Brain microvascular endothelial cell (primary cell): ENCODE measurements at regions not wholly inside any gene's neighbourhood (a gene's known extent, or its start where the extent isn't known, plus 50 kb on each side); places are given as distances from the start of the nearest gene placed in this dataset.

Experiments used
- DNase-seq: peaks from one replicate; pipeline ENCODE4 v3.0.0-alpha.2; 2020
- H3K27ac ChIP-seq: fragments of 250-450 bp; sonication (Bioruptor Pico); 2 replicates; pipeline ENCODE4 v1.5.1; 2020; ENCODE audit warnings: mild to moderate bottlenecking, moderate library complexity
- H3K27me3 ChIP-seq: fragments of 250-450 bp; sonication (Bioruptor Pico); replicated peaks from 2 replicates; pipeline ENCODE4 v1.5.1; 2020; ENCODE audit warnings: mild to moderate bottlenecking
- H3K36me3 ChIP-seq: fragments of 250-450 bp; sonication (Bioruptor Pico); replicated peaks from 2 replicates; pipeline ENCODE4 v1.5.1; 2020; ENCODE audit warnings: mild to moderate bottlenecking
- H3K4me3 ChIP-seq: 2 replicates; pipeline ENCODE4 v1.5.1; 2011; ENCODE audit warnings: low read depth, mild to moderate bottlenecking, control low read depth, low read length, moderate library complexity
- CTCF ChIP-seq: IDR thresholded peaks from 2 replicates; pipeline ENCODE4 v1.5.1; 2011; ENCODE audit warnings: low read depth, mild to moderate bottlenecking, moderate library complexity, low read length, control low read depth, inconsistent platforms; ENCODE audit errors: missing control alignments
- in situ Hi-C: cut with HindIII; loops from 2 replicates; pipeline ENCODE4 v1.10.0; 2017; ENCODE audit warnings: low sequenced_read_pairs, low pct_ligation_motif_present

- no peak for DNase-seq
- no peak for TF ChIP-seq CTCF
- Histone ChIP-seq H3K36me3 (no peaks in the 10 kb centered on the region), H3K27me3 (no peaks in the 10 kb centered on the region), H3K4me3 (no peak overlapping the region), H3K27ac (no peak overlapping the region)
- in situ Hi-C loops: no loop called here
Observed at GRCh38 chr10:8254350-8254749, 199.9 kb downstream of the GATA3 start.

DNA sequence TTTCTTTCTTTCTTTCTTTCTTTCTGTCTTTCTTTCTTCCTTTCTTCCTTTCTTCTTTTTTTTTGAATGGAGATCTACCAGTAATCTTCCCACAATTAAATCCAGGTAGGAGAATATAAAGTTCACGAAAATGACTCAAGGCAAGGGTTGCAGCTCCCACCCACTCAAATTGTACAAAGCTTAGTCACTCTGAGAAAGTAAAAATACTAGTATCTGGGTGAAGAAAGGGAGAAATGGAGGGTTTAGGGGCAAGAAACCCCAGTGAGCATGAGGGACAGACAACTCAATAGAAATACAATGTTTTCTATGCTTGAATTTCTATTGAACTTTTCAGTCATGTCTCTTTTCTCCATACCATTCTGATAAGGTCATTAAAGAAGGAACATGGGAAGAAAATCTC lies 200.8 kb downstream of the GATA3 start:
- Histone ChIP-seq H3K36me3 (no peaks in the 10 kb centered on the region), H3K27me3 (no peaks in the 10 kb centered on the region), H3K4me3 (no peak overlapping the region), H3K27ac (no peak overlapping the region)
- in situ Hi-C loops: no loop called here
- DNase-seq: no peak
- TF ChIP-seq CTCF: no peak

GRCh38 chr10:8260645-8261044 lies 206.2 kb downstream of the GATA3 start:
- H3K27ac ChIP-seq: no peak overlapping the region
- H3K27me3 ChIP-seq: no peaks in the 10 kb centered on the region
- DNase-seq: no peak
- no peak for TF ChIP-seq CTCF
- no peak overlapping the region for H3K4me3 ChIP-seq
- in situ Hi-C loops: no loop called here
- no peaks in the 10 kb centered on the region for H3K36me3 ChIP-seq

DNA sequence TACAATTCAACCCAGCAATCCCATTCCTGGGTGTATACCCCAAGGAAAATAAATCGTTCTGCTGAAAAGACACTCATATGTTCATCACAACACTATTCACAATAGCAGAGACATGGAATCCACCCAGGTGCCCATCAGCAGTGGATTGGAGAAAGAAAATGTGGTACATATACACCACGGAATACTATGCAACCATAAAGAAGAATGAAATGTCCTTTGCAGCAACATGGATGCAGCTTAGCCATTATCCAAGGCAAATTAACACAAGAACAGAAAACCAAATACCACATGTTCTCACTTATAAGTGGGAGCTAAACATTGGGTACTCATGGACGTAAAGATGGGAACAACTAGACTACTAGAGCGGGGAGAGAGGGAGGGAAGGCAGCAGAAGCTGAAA lies 207.8 kb downstream of the GATA3 start:
- TF ChIP-seq CTCF: no peak
- H3K27ac ChIP-seq: no peak overlapping the region
- H3K27me3 ChIP-seq: no peaks in the 10 kb centered on the region
- DNase-seq: no peak
- in situ Hi-C loops: no loop called here
- no peak overlapping the region for H3K4me3 ChIP-seq
- H3K36me3 ChIP-seq: no peaks in the 10 kb centered on the region

- DNase-seq: no peak
- Histone ChIP-seq H3K4me3 (no peak overlapping the region), H3K36me3 (no peaks in the 10 kb centered on the region), H3K27me3 (no peaks in the 10 kb centered on the region), H3K27ac (no peak overlapping the region)
- in situ Hi-C loops: no loop called here
- TF ChIP-seq CTCF: no peak
Observed at GRCh38 chr10:8269976-8270375, 215.5 kb downstream of the GATA3 start.

DNA sequence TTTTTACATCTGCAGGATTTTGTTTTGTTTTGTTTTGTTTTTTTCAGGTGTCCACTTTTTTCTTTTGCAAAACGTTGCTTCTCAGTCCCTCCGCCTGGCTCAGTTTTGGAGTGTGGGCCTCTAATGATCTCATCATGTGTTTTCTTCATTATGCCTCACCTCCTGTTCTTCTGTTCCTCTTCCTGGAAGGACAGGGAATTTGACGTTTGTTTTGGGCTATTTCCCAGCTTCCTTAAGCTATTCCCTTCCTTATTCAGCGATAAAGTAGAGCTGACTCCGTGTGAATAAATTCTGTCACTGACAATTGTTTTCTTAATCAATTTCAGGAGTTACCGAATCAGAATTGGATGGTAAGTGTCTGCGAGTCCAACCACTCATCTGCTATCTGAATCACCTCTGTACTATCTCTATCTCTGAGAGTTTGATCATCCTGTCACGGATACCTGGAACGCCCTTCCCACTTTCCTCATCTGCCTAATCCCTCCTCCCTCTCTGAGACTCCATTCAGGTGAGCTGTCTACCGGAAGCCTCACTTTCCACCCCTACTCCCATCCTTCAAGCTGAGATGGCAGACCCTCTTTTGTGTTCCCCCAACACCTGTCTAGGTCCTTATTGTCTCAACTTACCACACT lies 218.4 kb downstream of the GATA3 start:
- Histone ChIP-seq H3K36me3 (no peaks in the 10 kb centered on the region), H3K27me3 (no peaks in the 10 kb centered on the region), H3K27ac (no peak overlapping the region), H3K4me3 (no peak overlapping the region)
- in situ Hi-C loops: no loop called here
- DNase-seq: no peak
- no peak for TF ChIP-seq CTCF
